ENCODE measurements at regions not wholly inside any gene's neighbourhood (a gene's known extent, or its start where the extent isn't known, plus 50 kb on each side); places are given as distances from the start of the nearest gene placed in this dataset.

DNA sequence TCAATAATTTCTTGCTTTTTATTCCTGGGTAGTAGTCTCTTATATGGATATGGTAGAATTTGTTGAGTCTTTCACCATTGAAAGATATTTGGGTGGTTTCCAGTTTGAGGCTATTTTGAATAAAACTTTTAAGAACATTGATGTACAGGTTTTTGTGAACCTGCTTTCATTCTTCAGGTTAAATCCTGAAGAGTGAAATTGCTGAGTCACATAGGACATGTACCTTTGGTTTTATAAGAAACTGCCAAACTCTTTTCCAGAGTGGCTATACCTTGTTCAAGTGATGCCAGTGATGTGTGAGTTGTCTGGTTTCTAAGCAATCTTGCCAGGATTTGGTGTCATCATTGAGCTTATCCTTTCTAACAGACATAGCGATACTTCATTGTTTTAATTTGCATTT lies 184.6 kb upstream of the PZP start:
- TF ChIP-seq, protein P1, sequence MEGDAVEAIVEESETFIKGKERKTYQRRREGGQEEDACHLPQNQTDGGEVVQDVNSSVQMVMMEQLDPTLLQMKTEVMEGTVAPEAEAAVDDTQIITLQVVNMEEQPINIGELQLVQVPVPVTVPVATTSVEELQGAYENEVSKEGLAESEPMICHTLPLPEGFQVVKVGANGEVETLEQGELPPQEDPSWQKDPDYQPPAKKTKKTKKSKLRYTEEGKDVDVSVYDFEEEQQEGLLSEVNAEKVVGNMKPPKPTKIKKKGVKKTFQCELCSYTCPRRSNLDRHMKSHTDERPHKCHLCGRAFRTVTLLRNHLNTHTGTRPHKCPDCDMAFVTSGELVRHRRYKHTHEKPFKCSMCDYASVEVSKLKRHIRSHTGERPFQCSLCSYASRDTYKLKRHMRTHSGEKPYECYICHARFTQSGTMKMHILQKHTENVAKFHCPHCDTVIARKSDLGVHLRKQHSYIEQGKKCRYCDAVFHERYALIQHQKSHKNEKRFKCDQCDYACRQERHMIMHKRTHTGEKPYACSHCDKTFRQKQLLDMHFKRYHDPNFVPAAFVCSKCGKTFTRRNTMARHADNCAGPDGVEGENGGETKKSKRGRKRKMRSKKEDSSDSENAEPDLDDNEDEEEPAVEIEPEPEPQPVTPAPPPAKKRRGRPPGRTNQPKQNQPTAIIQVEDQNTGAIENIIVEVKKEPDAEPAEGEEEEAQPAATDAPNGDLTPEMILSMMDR (IDR thresholded peaks at IDR 0.05; ENCODE audit: low read depth, low read length) = no peak
- H3K27me3 ChIP-seq (ENCODE audit: control insufficient read depth, insufficient read depth, low read length) = no peaks in the 10 kb centered on the region
- ChIA-PET POLR2A (no interaction called here), CTCF (no interaction called here)
- H3K9me3 ChIP-seq (ENCODE audit: control insufficient read depth, insufficient read depth, low read length) = no peaks in the 10 kb centered on the region
- H3K4me3 ChIP-seq (ENCODE audit: low read depth, low read length) = no peak overlapping the region
- DNase-seq (ENCODE audit: low read depth, low spot score) = no peak
- no peak overlapping the region for H3K27ac ChIP-seq (ENCODE audit: low read depth, low read length)

DNA sequence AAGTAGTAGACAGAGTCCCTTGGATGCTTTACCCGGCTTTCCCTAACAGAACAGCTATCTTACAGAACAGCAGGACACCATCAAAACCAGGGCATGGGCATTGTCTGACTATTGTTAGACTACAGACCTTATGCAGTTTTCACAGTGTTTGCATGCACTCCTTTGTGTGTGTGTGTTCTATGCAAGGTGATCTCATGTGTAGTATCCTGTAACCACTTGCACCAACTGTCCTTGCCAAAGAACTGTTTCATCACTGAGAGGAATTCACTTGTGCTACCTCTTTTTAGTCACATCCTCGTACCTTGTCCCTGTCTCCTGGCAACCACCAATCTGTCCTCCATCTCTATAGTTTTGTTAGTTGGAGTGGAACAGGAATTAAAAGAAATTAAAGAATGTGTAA lies 183.6 kb upstream of the PZP start:
- DNase-seq (ENCODE audit: low read depth, low spot score) = no peak
- Histone ChIP-seq H3K4me3 (ENCODE audit: low read depth, low read length) (no peak overlapping the region), H3K27me3 (ENCODE audit: control insufficient read depth, insufficient read depth, low read length) (no peaks in the 10 kb centered on the region), H3K27ac (ENCODE audit: low read depth, low read length) (no peak overlapping the region), H3K9me3 (ENCODE audit: control insufficient read depth, insufficient read depth, low read length) (no peaks in the 10 kb centered on the region)
- TF ChIP-seq, protein P1 (IDR thresholded peaks at IDR 0.05; ENCODE audit: low read depth, low read length) = no peak
- ChIA-PET CTCF (no interaction called here), POLR2A (no interaction called here)

DNA sequence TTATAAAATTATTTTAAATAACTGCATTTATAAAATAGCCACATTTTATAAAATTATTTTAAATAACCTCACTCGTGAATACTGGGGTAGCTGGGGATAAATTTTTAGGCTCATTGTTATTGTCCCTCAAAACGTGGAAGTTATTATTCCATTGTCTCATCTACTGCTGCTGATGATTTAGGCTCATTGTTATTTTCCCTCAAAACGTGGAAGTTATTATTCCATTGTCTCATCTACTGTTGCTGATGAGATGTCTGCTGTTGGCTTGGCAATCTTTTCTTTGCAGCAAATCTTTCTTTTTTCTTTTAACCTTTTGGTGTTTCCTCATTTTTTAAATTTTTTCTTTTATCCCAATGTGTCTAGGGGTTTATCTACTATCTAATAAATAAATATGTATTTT lies 182.6 kb upstream of the PZP start:
- H3K27me3 ChIP-seq (ENCODE audit: control insufficient read depth, insufficient read depth, low read length) = peaks cover 3% of the 10 kb centered on the region
- CTCF ChIA-PET = no interaction called here
- DNase-seq (ENCODE audit: low read depth, low spot score) = no peak

DNA sequence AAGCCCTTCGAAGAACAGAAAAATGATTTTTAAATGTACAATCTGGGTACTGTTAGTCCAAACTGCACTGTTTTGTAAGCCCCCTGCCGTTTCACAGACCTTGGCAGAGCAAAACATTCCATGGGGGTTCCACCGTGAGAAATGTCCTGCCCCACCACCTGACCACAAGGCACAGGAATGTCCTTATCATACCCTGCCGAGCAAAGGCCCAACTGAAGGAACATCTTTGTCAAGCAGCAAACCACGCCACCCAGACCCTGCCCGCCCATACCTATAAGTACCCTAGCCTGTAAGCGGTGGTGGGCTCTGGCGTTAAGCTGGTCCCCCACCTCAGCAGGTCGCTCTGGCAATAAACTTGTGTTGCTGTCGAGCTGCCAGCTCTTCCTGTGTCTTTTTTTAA lies 181.6 kb upstream of the PZP start:
- Histone ChIP-seq H3K27me3 (ENCODE audit: control insufficient read depth, insufficient read depth, low read length) (peaks cover 3% of the 10 kb centered on the region), H3K9me3 (ENCODE audit: control insufficient read depth, insufficient read depth, low read length) (no peaks in the 10 kb centered on the region), H3K4me3 (ENCODE audit: low read depth, low read length) (no peak overlapping the region), H3K27ac (ENCODE audit: low read depth, low read length) (no peak overlapping the region)
- TF ChIP-seq, protein P1 (IDR thresholded peaks at IDR 0.05; ENCODE audit: low read depth, low read length) = no peak
- CTCF ChIA-PET = no interaction called here
- no peak for DNase-seq (ENCODE audit: low read depth, low spot score)
- POLR2A ChIA-PET = no interaction called here

More for the DNA sequence above, 182.6 kb upstream of the PZP start:
- no peak overlapping the region for H3K27ac ChIP-seq (ENCODE audit: low read depth, low read length)
- POLR2A ChIA-PET = no interaction called here
- TF ChIP-seq, protein P1 (IDR thresholded peaks at IDR 0.05; ENCODE audit: low read depth, low read length) = no peak
- no peaks in the 10 kb centered on the region for H3K9me3 ChIP-seq (ENCODE audit: control insufficient read depth, insufficient read depth, low read length)
- no peak overlapping the region for H3K4me3 ChIP-seq (ENCODE audit: low read depth, low read length)

DNA sequence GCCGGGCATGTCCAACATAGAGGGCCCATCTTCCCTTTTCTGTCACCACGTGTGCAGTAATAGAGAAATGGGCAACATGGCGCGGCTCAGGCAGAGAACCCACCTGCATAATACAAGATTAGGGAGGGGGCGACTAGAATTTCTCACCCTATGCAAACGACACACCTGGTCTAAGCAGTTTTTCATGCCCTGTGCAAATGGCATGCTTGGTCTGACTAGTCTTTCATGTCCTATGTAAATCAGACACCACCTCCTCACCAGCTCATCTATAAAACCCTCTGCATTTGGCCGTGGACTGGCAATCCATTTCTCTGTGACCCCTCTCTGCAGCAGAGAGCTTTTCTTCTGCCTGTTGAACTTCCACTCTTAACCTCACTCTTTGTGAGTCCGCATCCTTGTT lies 180.2 kb upstream of the PZP start:
- ChIA-PET CTCF (no interaction called here), POLR2A (no interaction called here)
- Histone ChIP-seq H3K27ac (ENCODE audit: low read depth, low read length) (no peak overlapping the region), H3K4me3 (ENCODE audit: low read depth, low read length) (no peak overlapping the region), H3K9me3 (ENCODE audit: control insufficient read depth, insufficient read depth, low read length) (no peaks in the 10 kb centered on the region), H3K27me3 (ENCODE audit: control insufficient read depth, insufficient read depth, low read length) (peaks cover 3% of the 10 kb centered on the region)
- no peak for DNase-seq (ENCODE audit: low read depth, low spot score)
- TF ChIP-seq, protein P1 (IDR thresholded peaks at IDR 0.05; ENCODE audit: low read depth, low read length) = no peak
